ENCODE measurements at regions not wholly inside any gene's neighbourhood (a gene's known extent, or its start where the extent isn't known, plus 50 kb on each side); places are given as distances from the start of the nearest gene placed in this dataset.

- no peak for DNase-seq (ENCODE audit: extremely low read depth in 1 of 4, low spot score in 3 of 4)
- H3K9me3 ChIP-seq (replicated peaks; ENCODE audit: control insufficient read depth, insufficient read depth, low read depth, low read length) = no peaks in the 10 kb centered on the region
- peak overlapping the region in 1 of 2 experiments; percentile 78; a peak in 1 of 4 replicates for H3K9ac ChIP-seq (ENCODE audit: insufficient read depth in 1 of 2, low read depth in 2 of 2, low read length in 2 of 2)
- POLR2A ChIA-PET = no interaction called here
- no peak overlapping the region for H3K4me3 ChIP-seq
- FAIRE-seq = peak; percentile 62
- no TSS peak for BruUV-seq (replicated peaks)
- H3K36me3 ChIP-seq (ENCODE audit: control insufficient read depth, insufficient read depth, low read length) = no peaks in the 10 kb centered on the region
- no peaks in the 10 kb centered on the region for H4K20me1 ChIP-seq (replicated peaks; ENCODE audit: control insufficient read depth, insufficient read depth, low read length)
- no peak overlapping the region for H3K27ac ChIP-seq (ENCODE audit: extremely low read depth, low read depth, low read length)
- 28% methylated on average over 11 of the region's 11 CpGs for WGBS (ENCODE audit: insufficient coverage, low coverage, missing lambda C conversion rate)
- CTCF ChIA-PET (ENCODE audit: low intra/inter-chr PET ratio) = no interaction called here
- H3K4me1 ChIP-seq (replicated peaks in 1 of 2; ENCODE audit: control insufficient read depth in 2 of 2, insufficient read depth in 2 of 2, low read length in 2 of 2) = peaks cover 22 to 35% of the 10 kb centered on the region in 2 experiments
- no peaks in the 10 kb centered on the region for H3K79me2 ChIP-seq (ENCODE audit: control insufficient read depth, insufficient read depth, low read length)
- intact Hi-C loops (cut with micrococcal nuclease) = no loop called here
- H2AFZ ChIP-seq (ENCODE audit: low read depth, low read length) = no peak overlapping the region
- ATAC-seq = no peak
- H3K4me2 ChIP-seq (ENCODE audit: insufficient read depth, low read length) = no peak overlapping the region
- no peaks in the 10 kb centered on the region for H3K27me3 ChIP-seq (ENCODE audit: control insufficient read depth in 2 of 2, insufficient read depth in 2 of 2, low read length in 2 of 2)
- in situ Hi-C loops (cut with MboI) = no loop called here
- H3K9me1 ChIP-seq (ENCODE audit: control insufficient read depth, insufficient read depth, low read length) = no peaks in the 10 kb centered on the region
- TF ChIP-seq FOXP1 (CRISPR knock-in tag; IDR thresholded peaks at IDR 0.05) (no peak), ZNF134 (CRISPR knock-in tag; conservative IDR thresholded peaks at IDR 0.05) (no peak), CGGBP1 (CRISPR knock-in tag; IDR thresholded peaks at IDR 0.05) (no peak), ZNF431 (CRISPR knock-in tag; IDR thresholded peaks at IDR 0.05) (no peak), POLR3A (IDR thresholded peaks at IDR 0.05; ENCODE audit: borderline replicate concordance, extremely low read depth, insufficient read depth, insufficient read length) (no peak), ZNF785 (CRISPR knock-in tag; IDR thresholded peaks at IDR 0.05) (no peak), NR2C1 (IDR thresholded peaks at IDR 0.05) (no peak), NR2C1 (tag; IDR thresholded peaks at IDR 0.05) (no peak), HDAC1 (IDR thresholded peaks at IDR 0.05) (0 out of 4 replicates have a peak, but pooled peaks of 1 of the 2 experiments have one; percentile 19), PTTG1 (tag; IDR thresholded peaks at IDR 0.05; ENCODE audit: low read depth) (no peak), PATZ1 (CRISPR knock-in tag; IDR thresholded peaks at IDR 0.05; ENCODE audit: borderline replicate concordance) (no peak), RUNX1 (IDR thresholded peaks at IDR 0.05; ENCODE audit: low read depth) (no peak), KDM1A (IDR thresholded peaks at IDR 0.05) (peak; percentile 1 to 62; a peak in 2 of 4 replicates), ATF1 (CRISPR knock-in tag; IDR thresholded peaks at IDR 0.05) (no peak), ATF1 (tag; IDR thresholded peaks at IDR 0.05) (peak; percentile 14), THAP7 (CRISPR knock-in tag; IDR thresholded peaks at IDR 0.05) (no peak), CREM (IDR thresholded peaks at IDR 0.05; ENCODE audit: low read depth) (0 out of 2 replicates have a peak, but pooled peaks have one; percentile 12), U2AF1 (optimal IDR thresholded peaks at IDR 0.05; ENCODE audit: low read depth, low read length) (no peak), SUPT5H (IDR thresholded peaks at IDR 0.05) (no peak), THRB (CRISPR knock-in tag; conservative IDR thresholded peaks at IDR 0.05) (no peak), MAZ (CRISPR knock-in tag; conservative IDR thresholded peaks at IDR 0.05 in 1 of 2, IDR thresholded peaks at IDR 0.05 in 1 of 2) (no peak), SMARCE1 (IDR thresholded peaks at IDR 0.05) (no peak), ZKSCAN8 (CRISPR knock-in tag; IDR thresholded peaks at IDR 0.05) (peak; percentile 97)
Measured at GRCh38 chr20:50309280-50309763, 118.7 kb downstream of the CEBPB start.

All from K562 (cell line).